GM12864 (cell line): ENCODE measurements at regions not wholly inside any gene's neighbourhood (a gene's known extent, or its start where the extent isn't known, plus 50 kb on each side); places are given as distances from the start of the nearest gene placed in this dataset.

Experiments used
- DNase-seq: peaks from one replicate; pipeline ENCODE4 v3.0.0-alpha.2; 2011; ENCODE audit warnings: low read depth
- H3K4me3 ChIP-seq: 2 replicates; pipeline ENCODE4 v1.5.1; 2011; ENCODE audit warnings: mild to moderate bottlenecking, low read depth, low read length, control low read depth
- TF ChIP-seq, protein P1 (sequence below): IDR thresholded peaks from 2 replicates; pipeline ENCODE4 v1.5.1; 2011; ENCODE audit warnings: low read depth, mild to moderate bottlenecking, moderate library complexity, low read length, control low read depth, inconsistent platforms; ENCODE audit errors: missing control alignments

DNA sequence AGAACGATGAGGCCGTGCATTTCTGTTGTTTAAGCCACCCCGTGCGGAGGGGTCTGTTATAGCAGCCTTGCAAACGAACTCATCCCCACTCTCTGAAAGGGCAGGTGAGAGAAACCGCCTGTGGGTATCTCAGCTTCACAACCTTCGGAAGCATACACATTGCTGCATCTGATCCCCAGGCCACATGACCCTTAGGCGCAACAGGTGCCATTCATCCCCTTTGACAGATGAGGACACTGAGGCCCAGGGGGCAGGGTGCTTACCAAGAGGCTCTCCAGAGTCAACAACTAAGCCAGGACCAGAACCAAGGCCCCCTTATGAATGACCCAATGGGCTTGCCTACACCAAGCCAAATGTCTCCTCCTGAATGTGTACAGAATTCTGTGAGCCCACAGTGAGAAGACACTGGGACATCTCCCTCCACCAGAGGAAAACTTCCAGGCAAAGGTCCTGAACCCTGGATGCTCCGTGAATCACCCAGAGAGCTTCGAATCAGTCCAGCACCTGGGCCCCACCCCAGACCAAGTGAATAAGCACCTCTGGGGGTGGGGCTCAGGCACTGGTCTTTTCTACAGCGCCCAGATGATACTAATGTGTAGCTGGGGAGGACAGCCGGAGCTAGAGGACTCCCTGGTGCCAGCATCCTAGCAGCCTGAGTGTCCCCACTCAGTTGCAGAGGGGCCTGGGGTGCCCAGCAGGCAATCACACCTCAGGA, 83.2 kb downstream of the BUD13 start:
- no peak overlapping the region for H3K4me3 ChIP-seq
- TF ChIP-seq, protein P1, sequence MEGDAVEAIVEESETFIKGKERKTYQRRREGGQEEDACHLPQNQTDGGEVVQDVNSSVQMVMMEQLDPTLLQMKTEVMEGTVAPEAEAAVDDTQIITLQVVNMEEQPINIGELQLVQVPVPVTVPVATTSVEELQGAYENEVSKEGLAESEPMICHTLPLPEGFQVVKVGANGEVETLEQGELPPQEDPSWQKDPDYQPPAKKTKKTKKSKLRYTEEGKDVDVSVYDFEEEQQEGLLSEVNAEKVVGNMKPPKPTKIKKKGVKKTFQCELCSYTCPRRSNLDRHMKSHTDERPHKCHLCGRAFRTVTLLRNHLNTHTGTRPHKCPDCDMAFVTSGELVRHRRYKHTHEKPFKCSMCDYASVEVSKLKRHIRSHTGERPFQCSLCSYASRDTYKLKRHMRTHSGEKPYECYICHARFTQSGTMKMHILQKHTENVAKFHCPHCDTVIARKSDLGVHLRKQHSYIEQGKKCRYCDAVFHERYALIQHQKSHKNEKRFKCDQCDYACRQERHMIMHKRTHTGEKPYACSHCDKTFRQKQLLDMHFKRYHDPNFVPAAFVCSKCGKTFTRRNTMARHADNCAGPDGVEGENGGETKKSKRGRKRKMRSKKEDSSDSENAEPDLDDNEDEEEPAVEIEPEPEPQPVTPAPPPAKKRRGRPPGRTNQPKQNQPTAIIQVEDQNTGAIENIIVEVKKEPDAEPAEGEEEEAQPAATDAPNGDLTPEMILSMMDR = no peak
- no peak for DNase-seq

DNA sequence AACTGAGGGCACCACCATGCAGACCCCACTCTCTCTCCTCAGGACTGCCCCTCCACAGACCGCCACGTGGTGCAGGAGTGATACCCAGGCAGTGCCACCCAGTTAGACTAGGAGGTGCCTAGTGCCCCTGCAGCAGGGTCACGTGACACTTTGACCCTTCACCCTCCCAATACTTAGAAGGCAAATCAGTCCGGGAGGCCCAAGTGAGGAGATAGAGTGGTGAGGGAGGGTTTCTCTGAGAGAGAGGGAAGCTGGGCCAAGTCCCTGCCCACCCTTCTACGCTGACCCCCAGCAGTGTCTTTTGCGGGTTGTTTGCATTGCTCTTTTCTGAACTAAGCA, 84.6 kb downstream of the BUD13 start:
- no peak overlapping the region for H3K4me3 ChIP-seq
- DNase-seq = no peak
- TF ChIP-seq, protein P1 = no peak

DNA sequence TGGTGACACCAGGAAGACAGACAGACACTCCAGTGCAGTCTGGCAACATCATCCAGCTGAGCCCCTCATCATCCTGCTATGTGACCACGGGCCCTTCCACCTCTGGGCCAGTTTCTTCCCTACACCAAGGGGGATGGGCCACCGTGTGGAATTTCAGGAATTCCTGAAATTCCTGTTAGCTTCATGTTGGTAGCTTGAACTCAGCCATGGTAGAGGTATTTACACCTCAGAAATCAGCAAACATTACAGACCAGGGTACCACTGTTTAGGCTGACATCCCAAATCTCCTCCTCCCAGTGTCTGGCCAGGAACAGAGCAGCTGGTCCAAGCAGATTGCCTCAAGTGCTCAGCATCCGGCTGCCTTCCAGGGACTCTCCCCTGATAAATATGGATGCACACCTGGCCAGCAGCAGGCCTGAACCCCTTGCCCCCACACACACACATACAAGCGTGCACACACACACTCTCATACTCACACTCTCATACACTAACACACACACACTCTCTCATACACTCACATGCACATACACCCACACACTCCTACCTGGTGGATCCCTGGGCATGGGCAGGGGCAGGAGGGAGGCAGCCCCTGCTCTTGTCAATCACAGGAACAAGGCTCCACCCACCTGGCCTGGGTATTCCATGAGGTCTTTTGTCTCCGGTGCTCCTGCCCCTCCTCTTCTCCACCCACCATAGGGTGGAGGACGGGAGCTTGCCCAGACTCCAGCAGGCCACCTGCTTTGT, 85.2 kb downstream of the BUD13 start:
- H3K4me3 ChIP-seq = no peak overlapping the region
- TF ChIP-seq, protein P1 = no peak
- no peak for DNase-seq

DNA sequence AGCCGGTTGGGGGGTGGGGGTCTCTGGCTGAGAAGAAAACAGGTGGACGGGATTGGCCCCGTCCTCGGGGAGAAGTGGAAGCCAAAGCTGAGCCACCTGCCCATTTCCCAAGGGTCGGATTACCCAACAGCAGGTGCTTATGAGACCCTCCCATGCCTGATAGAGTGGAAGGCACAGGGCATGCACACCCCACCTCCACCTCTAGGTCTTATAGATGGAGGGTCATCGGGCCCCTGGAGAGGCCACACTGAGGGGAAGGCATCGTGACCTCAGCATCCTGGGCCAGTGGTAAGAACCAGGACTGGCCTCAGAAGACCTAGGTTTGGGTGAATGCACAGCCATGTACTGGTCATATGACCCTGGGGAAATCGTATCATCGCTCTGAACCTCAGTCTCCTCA, 85.9 kb downstream of the BUD13 start:
- no peak overlapping the region for H3K4me3 ChIP-seq
- no peak for DNase-seq
- TF ChIP-seq, protein P1 = no peak

DNA sequence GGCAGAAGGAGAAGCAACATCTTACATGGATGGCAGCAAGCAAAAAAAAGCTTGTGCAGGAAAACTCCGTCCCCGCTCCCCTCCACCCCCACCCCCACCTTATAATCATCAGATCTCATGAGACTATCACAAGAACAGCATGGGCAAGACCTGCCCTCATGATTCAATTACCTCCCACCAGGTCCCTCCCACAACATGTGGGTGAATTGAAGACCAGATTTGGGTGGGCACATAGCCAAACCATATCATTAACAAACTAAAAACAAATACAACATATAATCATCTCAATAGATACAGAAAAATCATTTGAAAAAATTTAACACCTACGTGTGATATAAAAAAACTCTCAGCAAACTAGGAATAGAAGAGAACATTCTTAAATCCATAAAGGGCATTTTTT, 88.8 kb downstream of the BUD13 start:
- H3K4me3 ChIP-seq = no peak overlapping the region
- TF ChIP-seq, protein P1 = no peak

DNA sequence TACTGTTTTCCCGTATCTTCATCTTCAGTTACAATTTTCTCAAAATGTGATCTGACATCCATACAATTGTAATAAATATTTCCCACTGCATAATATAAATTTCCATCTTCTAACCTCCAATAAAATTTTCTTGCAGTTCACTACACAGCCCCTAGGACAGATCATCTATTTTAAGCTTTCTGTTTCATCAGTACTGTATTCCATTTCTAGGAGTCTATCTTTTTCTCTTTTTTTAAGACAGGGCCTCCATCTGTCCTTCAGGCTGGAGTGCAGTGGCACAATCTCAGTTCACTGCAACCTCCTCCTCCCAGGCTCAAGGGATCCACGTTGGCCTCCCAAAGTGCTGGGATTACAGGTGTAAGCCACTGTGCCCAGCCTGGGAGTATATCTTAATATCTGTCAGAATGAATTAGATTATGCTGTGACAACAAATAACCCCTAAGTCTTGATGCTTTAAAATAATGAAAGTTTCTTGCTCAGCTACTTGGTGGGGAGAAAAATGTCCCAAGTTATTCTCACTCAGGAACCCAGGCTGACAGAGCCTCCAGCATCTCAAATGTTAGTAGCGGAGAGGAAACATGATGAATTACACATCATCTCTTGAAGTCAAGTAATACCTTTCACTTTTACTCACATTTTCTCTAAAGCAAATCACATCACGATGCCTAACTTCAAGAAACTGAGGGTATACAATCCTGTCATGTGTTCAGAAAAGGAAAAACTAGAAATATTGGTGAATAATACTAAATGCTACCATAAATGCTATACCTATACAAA, 92.2 kb downstream of the BUD13 start:
- H3K4me3 ChIP-seq = no peak overlapping the region
- TF ChIP-seq, protein P1 = no peak
- DNase-seq = no peak

More for the DNA sequence above, 88.8 kb downstream of the BUD13 start:
- no peak for DNase-seq
